Esophagus squamous epithelium (tissue), 4 donors: ENCODE measurements at regions not wholly inside any gene's neighbourhood (a gene's known extent, or its start where the extent isn't known, plus 50 kb on each side); places are given as distances from the start of the nearest gene placed in this dataset.

Experiments used
- CTCF ChIP-seq, 6 experiments: fragments of 450-650 bp in 4 of 6; fragments of 200-600 bp in 2 of 6; sonication (generic) in 2 of 6; IDR thresholded peaks; one replicate each; pipeline ENCODE4 v1.5.1; 2016 to 2019; ENCODE audit warnings: antibody characterized with exemption in 6 of 6, mild to moderate bottlenecking in 4 of 6, moderate library complexity in 4 of 6
- POLR2A ChIP-seq, 4 donors: fragments of 450-650 bp; IDR thresholded peaks; one replicate each; pipeline ENCODE4 v1.6.1; 2017; ENCODE audit warnings: antibody characterized with exemption in 4 of 4, mild to moderate bottlenecking in 4 of 4, moderate library complexity in 3 of 4

GRCh38 chr9:79061752-79062616 lies 509.8 kb upstream of the TLE4 start:
- TF ChIP-seq CTCF (IDR thresholded peaks at IDR 0.05) (no peak), POLR2A (IDR thresholded peaks at IDR 0.05) (no peak)
